Glutamatergic neuron (in vitro differentiated cells): ENCODE measurements at regions not wholly inside any gene's neighbourhood (a gene's known extent, or its start where the extent isn't known, plus 50 kb on each side); places are given as distances from the start of the nearest gene placed in this dataset.

Source experiments
- DNase-seq: peaks from one replicate; pipeline ENCODE4 v3.0.0; 2022
- H3K27ac Mint-ChIP-seq: one replicate; pipeline ENCODE4 v1.8.0; 2020; ENCODE audit warnings: mild to moderate bottlenecking, mixed read lengths, inconsistent platforms; ENCODE audit not compliant: unreplicated experiment
- H3K27me3 Mint-ChIP-seq: one replicate; pipeline ENCODE4 v1.8.0; 2020; ENCODE audit warnings: mild to moderate bottlenecking, moderate library complexity, mixed read lengths, inconsistent platforms; ENCODE audit not compliant: unreplicated experiment
- H3K36me3 Mint-ChIP-seq: one replicate; pipeline ENCODE4 v1.8.0; 2020; ENCODE audit warnings: mild to moderate bottlenecking, mixed read lengths, inconsistent platforms; ENCODE audit not compliant: unreplicated experiment
- H3K4me1 Mint-ChIP-seq: one replicate; pipeline ENCODE4 v1.8.0; 2020; ENCODE audit warnings: mild to moderate bottlenecking, low read depth, mixed read lengths, inconsistent platforms; ENCODE audit not compliant: unreplicated experiment
- H3K4me3 Mint-ChIP-seq: one replicate; pipeline ENCODE4 v1.8.0; 2020; ENCODE audit warnings: mild to moderate bottlenecking, mixed read lengths, inconsistent platforms; ENCODE audit not compliant: unreplicated experiment
- H3K9me3 Mint-ChIP-seq: one replicate; pipeline ENCODE4 v1.8.0; 2020; ENCODE audit warnings: mild to moderate bottlenecking, moderate library complexity, mixed read lengths, inconsistent platforms; ENCODE audit not compliant: unreplicated experiment
- TF ChIP-seq, protein P1 (sequence below): fragments of 200-600 bp; sonication (generic); IDR thresholded peaks from one replicate; pipeline ENCODE4 v1.5.0; 2021; ENCODE audit not compliant: partially characterized antibody, unreplicated experiment

DNA sequence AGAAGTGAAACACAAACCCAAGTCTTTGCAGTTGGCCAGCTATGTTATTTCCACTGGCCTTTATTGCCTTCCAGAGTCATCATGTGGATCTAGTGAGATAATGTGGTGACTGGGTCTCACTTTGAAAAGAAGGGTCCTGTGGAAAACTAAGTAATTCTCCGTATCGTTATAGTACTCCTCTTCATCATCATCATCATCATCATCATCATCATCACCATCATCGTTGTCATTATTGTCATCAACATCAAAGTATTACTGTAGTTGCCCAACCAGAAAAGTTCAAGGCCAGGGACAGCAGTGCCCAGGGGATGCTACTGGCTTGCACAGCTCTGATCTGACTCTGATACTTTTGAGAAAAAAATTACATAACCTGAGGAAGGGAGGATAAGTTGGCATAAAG, 295.6 kb upstream of the F9 start:
- TF ChIP-seq, protein P1, sequence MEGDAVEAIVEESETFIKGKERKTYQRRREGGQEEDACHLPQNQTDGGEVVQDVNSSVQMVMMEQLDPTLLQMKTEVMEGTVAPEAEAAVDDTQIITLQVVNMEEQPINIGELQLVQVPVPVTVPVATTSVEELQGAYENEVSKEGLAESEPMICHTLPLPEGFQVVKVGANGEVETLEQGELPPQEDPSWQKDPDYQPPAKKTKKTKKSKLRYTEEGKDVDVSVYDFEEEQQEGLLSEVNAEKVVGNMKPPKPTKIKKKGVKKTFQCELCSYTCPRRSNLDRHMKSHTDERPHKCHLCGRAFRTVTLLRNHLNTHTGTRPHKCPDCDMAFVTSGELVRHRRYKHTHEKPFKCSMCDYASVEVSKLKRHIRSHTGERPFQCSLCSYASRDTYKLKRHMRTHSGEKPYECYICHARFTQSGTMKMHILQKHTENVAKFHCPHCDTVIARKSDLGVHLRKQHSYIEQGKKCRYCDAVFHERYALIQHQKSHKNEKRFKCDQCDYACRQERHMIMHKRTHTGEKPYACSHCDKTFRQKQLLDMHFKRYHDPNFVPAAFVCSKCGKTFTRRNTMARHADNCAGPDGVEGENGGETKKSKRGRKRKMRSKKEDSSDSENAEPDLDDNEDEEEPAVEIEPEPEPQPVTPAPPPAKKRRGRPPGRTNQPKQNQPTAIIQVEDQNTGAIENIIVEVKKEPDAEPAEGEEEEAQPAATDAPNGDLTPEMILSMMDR: no peak
- H3K4me1 Mint-ChIP-seq: no peaks in the 10 kb centered on the region
- DNase-seq: no peak
- H3K36me3 Mint-ChIP-seq: no peaks in the 10 kb centered on the region
- H3K4me3 Mint-ChIP-seq: no peak overlapping the region
- H3K27ac Mint-ChIP-seq: no peak overlapping the region
- no peaks in the 10 kb centered on the region for H3K9me3 Mint-ChIP-seq
- H3K27me3 Mint-ChIP-seq: no peaks in the 10 kb centered on the region

DNA sequence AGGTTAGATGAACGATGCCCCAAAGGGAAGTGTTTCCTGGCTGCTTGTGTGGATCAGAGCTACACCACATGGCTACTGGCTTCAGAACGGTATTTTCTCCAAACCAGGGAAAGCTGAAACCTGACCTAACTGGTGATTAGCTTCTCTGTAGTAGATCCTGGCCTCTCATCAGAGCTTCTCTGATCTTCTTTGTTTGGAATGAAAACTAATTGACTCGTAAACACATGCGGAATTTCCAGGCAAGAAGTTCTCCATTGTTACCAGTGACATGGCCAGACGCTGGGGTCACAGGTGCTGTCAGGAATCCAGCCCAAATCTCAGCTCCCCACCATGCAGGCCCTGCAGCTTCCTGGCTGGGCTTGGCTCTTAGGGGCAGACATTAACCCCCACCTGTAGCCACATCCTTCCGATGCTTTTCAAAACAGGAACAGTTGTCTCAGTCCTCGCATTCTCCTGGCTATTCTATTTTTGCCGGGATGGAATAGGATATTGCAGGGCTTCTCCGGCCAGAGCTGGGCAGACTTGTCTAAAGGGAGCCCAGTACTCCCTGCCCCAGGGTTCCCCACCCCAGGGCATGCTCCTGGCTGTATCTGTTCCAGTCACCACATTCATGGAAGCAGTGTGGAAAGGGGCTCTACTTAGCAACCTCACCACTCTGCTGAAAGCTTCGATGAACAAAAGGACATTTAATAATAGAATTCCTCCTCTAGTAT, 305.4 kb upstream of the F9 start:
- Mint-ChIP-seq H3K4me1 (no peaks in the 10 kb centered on the region), H3K9me3 (no peaks in the 10 kb centered on the region), H3K27ac (no peak overlapping the region), H3K36me3 (no peaks in the 10 kb centered on the region), H3K4me3 (no peak overlapping the region), H3K27me3 (peaks cover 1% of the 10 kb centered on the region)
- DNase-seq: no peak
- TF ChIP-seq, protein P1: no peak

DNA sequence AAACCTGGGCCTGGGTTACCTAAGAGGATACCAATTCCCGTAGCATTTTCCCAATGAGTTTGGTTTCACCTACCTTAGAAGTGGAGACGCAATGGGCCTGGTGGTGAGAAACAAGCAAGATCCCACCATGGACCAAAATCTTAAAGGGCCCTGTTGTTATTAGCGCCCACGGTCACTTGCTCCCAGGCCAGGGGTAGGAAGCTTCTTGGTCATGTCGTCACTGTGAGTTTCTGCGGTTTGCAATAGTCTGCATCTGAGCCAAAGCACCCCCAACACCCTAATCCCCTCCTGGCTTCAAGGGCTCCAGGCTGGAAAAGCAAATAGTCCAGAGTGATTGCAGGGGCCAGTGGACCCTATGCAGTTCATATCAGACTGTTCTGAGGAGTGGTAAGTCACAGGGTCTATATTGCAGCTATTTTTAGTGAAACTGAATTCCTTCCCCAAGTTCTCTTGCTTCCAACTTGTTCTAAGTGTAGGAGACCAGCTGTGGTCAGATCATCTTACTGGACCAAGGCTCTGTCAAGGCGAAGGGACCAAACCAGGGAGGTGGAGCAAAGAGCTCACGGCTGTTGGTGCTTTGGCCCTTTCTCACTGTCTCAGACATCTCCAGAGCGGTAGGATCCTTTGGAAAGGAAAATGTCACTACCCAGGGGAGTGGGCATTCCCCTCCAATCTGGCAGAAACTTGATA, 307.9 kb upstream of the F9 start:
- H3K27ac Mint-ChIP-seq: no peak overlapping the region
- no peak overlapping the region for H3K4me3 Mint-ChIP-seq
- H3K27me3 Mint-ChIP-seq: peaks cover 1% of the 10 kb centered on the region

DNA sequence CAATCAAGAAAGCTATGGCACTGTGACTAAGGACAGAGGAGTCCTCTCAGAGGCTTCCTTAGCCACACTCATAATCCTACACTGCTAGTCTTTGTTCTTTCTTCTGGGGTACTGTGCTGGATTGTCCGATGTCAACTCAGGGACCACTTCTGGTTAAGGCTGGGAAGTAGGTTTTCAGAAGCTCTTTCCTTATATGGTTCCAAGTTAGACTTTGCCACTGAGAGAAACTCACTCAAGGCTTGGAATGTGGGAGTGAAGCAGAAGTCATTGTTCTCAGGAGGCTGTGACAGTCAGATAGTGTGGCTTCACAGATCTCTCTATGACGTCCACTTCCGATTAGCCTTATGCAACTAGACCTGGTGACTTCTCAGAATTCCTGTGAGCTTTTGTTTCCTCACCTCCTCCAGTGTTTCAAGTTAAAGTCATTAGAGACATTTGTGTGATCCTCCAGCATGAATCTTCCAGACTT, 317.3 kb upstream of the F9 start:
- H3K4me1 Mint-ChIP-seq: no peaks in the 10 kb centered on the region
- no peaks in the 10 kb centered on the region for H3K36me3 Mint-ChIP-seq
- no peaks in the 10 kb centered on the region for H3K27me3 Mint-ChIP-seq
- H3K4me3 Mint-ChIP-seq: no peak overlapping the region
- TF ChIP-seq, protein P1: no peak
- no peak for DNase-seq
- no peak overlapping the region for H3K27ac Mint-ChIP-seq
- H3K9me3 Mint-ChIP-seq: no peaks in the 10 kb centered on the region

More for the DNA sequence above, 307.9 kb upstream of the F9 start:
- Mint-ChIP-seq H3K36me3 (no peaks in the 10 kb centered on the region), H3K9me3 (no peaks in the 10 kb centered on the region), H3K4me1 (no peaks in the 10 kb centered on the region)
- DNase-seq: no peak
- TF ChIP-seq, protein P1: no peak
